DND-41 (cell line): ENCODE measurements at regions not wholly inside any gene's neighbourhood (a gene's known extent, or its start where the extent isn't known, plus 50 kb on each side); places are given as distances from the start of the nearest gene placed in this dataset.

ENCODE experiments used
- CTCF ChIP-seq: IDR thresholded peaks from 2 replicates; pipeline ENCODE4 v1.5.1; 2012; ENCODE audit warnings: borderline replicate concordance, low read length, moderate library complexity, mild to moderate bottlenecking; ENCODE audit not compliant: poor library complexity, severe bottlenecking; ENCODE audit errors: extremely low read depth
- EZH2 ChIP-seq: IDR thresholded peaks from 3 replicates; pipeline ENCODE4 v1.6.1; 2012; ENCODE audit warnings: borderline replicate concordance, low read depth, mild to moderate bottlenecking, moderate library complexity, low read length, inconsistent platforms; ENCODE audit not compliant: severe bottlenecking

GRCh38 chr17:53227514-53227913 is 595.2 kb upstream of the KIF2B start:
- TF ChIP-seq EZH2, result no peak
- TF ChIP-seq CTCF, result no peak
